IPS DF 4.7 (cell line): ENCODE measurements at regions not wholly inside any gene's neighbourhood (a gene's known extent, or its start where the extent isn't known, plus 50 kb on each side); places are given as distances from the start of the nearest gene placed in this dataset.
"Not testable (repeated sequence)": the region's sequence is repeated elsewhere in the genome, so short reads cannot be mapped to it uniquely, and the experiment has no call there.

ENCODE experiments used
- DNase-seq: peaks from one replicate; pipeline ENCODE4 v3.0.0-alpha.2; 2013; ENCODE audit warnings: low spot score; ENCODE audit errors: extremely low read depth

- no peak for DNase-seq
Measured at GRCh38 chr6:4509506-4509905, 266.7 kb upstream of the CDYL start.

- no peak for DNase-seq
Measured at GRCh38 chr6:4506792-4507191, 269.4 kb upstream of the CDYL start.

GRCh38 chr6:4506223-4506622 lies 270.0 kb upstream of the CDYL start:
- no peak for DNase-seq

GRCh38 chr6:4504700-4505099 lies 271.5 kb upstream of the CDYL start:
- DNase-seq, result no peak

- DNase-seq, result peak; percentile 87
Measured at GRCh38 chr6:4503700-4504099, 272.5 kb upstream of the CDYL start.

GRCh38 chr6:4496284-4496683 lies 279.9 kb upstream of the CDYL start:
- DNase-seq, result no peak

- DNase-seq, result no peak
Measured at GRCh38 chr6:4491501-4492260, 284.5 kb upstream of the CDYL start.

GRCh38 chr6:4489538-4489937 lies 286.7 kb upstream of the CDYL start:
- no peak for DNase-seq

- no peak for DNase-seq
Measured at GRCh38 chr6:4488389-4488788, 287.8 kb upstream of the CDYL start.

- DNase-seq, result no peak
Measured at GRCh38 chr6:4487538-4487937, 288.7 kb upstream of the CDYL start.

- no peak for DNase-seq
Measured at GRCh38 chr6:4486568-4487315, 289.5 kb upstream of the CDYL start.

GRCh38 chr6:4485735-4486134 lies 290.5 kb upstream of the CDYL start:
- no peak for DNase-seq

- DNase-seq, result no peak
Measured at GRCh38 chr6:4482461-4482860, 293.7 kb upstream of the CDYL start.

- DNase-seq, result no peak
Measured at GRCh38 chr6:4480788-4481735, 295.1 kb upstream of the CDYL start.

- DNase-seq, result no peak
Measured at GRCh38 chr6:4478098-4478497, 298.1 kb upstream of the CDYL start.

GRCh38 chr6:4474810-4475209 lies 301.4 kb upstream of the CDYL start:
- DNase-seq, result no peak

GRCh38 chr6:4472969-4473642 lies 303.1 kb upstream of the CDYL start:
- no peak for DNase-seq

GRCh38 chr6:4472222-4472621 lies 304.0 kb upstream of the CDYL start:
- no peak for DNase-seq

GRCh38 chr6:4471515-4471914 lies 304.7 kb upstream of the CDYL start:
- DNase-seq, result not testable (repeated sequence)

GRCh38 chr6:4470698-4471210 lies 305.4 kb upstream of the CDYL start:
- no peak for DNase-seq
